ENCODE measurements at regions not wholly inside any gene's neighbourhood (a gene's known extent, or its start where the extent isn't known, plus 50 kb on each side); places are given as distances from the start of the nearest gene placed in this dataset.
"Not testable (repeated sequence)": the region's sequence is repeated elsewhere in the genome, so short reads cannot be mapped to it uniquely, and the experiment has no call there.

DNA sequence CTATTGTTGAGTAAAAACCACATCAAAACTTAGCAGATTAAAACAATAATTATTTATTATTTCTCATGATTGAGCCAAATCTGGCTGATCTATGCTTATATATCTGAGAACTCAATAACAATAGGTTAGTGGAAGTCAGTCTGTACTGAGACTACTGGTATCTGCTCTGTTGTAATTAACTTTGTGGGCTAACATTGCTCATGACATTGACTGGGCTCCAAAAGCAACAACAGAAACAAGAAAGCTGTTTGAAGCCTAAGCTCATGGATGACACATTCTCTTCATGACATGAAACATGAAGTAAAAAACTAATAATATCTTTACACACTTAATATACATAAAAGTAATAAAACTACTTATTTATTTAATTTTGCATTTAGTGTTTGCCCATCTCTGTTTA lies 649.3 kb downstream of the PRIM2 start:
- TF ChIP-seq, protein P1, sequence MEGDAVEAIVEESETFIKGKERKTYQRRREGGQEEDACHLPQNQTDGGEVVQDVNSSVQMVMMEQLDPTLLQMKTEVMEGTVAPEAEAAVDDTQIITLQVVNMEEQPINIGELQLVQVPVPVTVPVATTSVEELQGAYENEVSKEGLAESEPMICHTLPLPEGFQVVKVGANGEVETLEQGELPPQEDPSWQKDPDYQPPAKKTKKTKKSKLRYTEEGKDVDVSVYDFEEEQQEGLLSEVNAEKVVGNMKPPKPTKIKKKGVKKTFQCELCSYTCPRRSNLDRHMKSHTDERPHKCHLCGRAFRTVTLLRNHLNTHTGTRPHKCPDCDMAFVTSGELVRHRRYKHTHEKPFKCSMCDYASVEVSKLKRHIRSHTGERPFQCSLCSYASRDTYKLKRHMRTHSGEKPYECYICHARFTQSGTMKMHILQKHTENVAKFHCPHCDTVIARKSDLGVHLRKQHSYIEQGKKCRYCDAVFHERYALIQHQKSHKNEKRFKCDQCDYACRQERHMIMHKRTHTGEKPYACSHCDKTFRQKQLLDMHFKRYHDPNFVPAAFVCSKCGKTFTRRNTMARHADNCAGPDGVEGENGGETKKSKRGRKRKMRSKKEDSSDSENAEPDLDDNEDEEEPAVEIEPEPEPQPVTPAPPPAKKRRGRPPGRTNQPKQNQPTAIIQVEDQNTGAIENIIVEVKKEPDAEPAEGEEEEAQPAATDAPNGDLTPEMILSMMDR (IDR thresholded peaks at IDR 0.05; ENCODE audit: borderline replicate concordance, extremely low read depth, low read length, poor library complexity, severe bottlenecking), result not testable (repeated sequence)
- TF ChIP-seq EZH2 (IDR thresholded peaks at IDR 0.05; ENCODE audit: borderline replicate concordance, low read depth, low read length, severe bottlenecking), result not testable (repeated sequence)

Measured in DND-41 (cell line).